Mesenchymal stem cell (in vitro differentiated cells and primary cell): ENCODE measurements at regions not wholly inside any gene's neighbourhood (a gene's known extent, or its start where the extent isn't known, plus 50 kb on each side); places are given as distances from the start of the nearest gene placed in this dataset.

Experiments
- DNase-seq: peaks from one replicate; pipeline ENCODE4 v3.0.0-alpha.2; 2013
- H2AFZ ChIP-seq: one replicate; pipeline ENCODE4 v1.6.1; 2013; ENCODE audit warnings: low read depth, mild to moderate bottlenecking, control low read depth, inconsistent platforms, low read length, moderate library complexity
- H2AK5ac ChIP-seq: 2 replicates; pipeline ENCODE4 v1.6.1; 2013; ENCODE audit warnings: low read length, moderate library complexity, mild to moderate bottlenecking, inconsistent platforms; ENCODE audit not compliant: severe bottlenecking
- H2BK120ac ChIP-seq: one replicate; pipeline ENCODE4 v1.6.1; 2013; ENCODE audit warnings: low read depth, mild to moderate bottlenecking, inconsistent platforms, low read length, moderate library complexity
- H2BK12ac ChIP-seq, 2 experiments: one replicate each; pipeline ENCODE4 v1.6.1; 2013; ENCODE audit warnings: inconsistent platforms in 2 of 2, low read length in 2 of 2, mild to moderate bottlenecking in 2 of 2, moderate library complexity in 2 of 2, control low read depth in 1 of 2
- H2BK15ac ChIP-seq: one replicate; pipeline ENCODE4 v1.6.1; 2013; ENCODE audit warnings: mild to moderate bottlenecking, low read depth, inconsistent platforms; ENCODE audit not compliant: poor library complexity, severe bottlenecking
- H2BK5ac ChIP-seq: 2 replicates; pipeline ENCODE4 v1.6.1; 2013; ENCODE audit warnings: low read depth, mild to moderate bottlenecking, low read length, control low read depth, inconsistent platforms; ENCODE audit not compliant: poor library complexity, severe bottlenecking
- H3K14ac ChIP-seq, 2 experiments: one replicate each; pipeline ENCODE4 v1.6.1; 2013; ENCODE audit warnings: inconsistent platforms in 2 of 2, low read length in 2 of 2, control low read depth in 1 of 2, mild to moderate bottlenecking in 1 of 2, moderate library complexity in 1 of 2
- H3K18ac ChIP-seq, 2 experiments: one replicate each; pipeline ENCODE4 v1.6.1; 2013; ENCODE audit warnings: inconsistent platforms in 2 of 2, low read length in 2 of 2, control low read depth in 1 of 2, low read depth in 1 of 2, mild to moderate bottlenecking in 1 of 2
- H3K23ac ChIP-seq, 2 experiments: one replicate each; pipeline ENCODE4 v1.6.1; 2013; ENCODE audit warnings: inconsistent platforms in 2 of 2, low read length in 2 of 2, mild to moderate bottlenecking in 2 of 2, moderate library complexity in 2 of 2, control low read depth in 1 of 2
- H3K27ac ChIP-seq: 2 replicates; pipeline ENCODE4 v1.5.1; 2013; ENCODE audit warnings: mild to moderate bottlenecking, moderate library complexity, low read length, control low read depth, inconsistent platforms; ENCODE audit not compliant: poor library complexity, severe bottlenecking
- H3K27me3 ChIP-seq, 2 experiments: 2 replicates each; pipeline versions ENCODE4 v1.6.1 to v1.7.0; 2013; ENCODE audit warnings: low read length in 2 of 2, mild to moderate bottlenecking in 2 of 2, moderate library complexity in 2 of 2, control low read depth in 1 of 2, inconsistent platforms in 1 of 2; ENCODE audit not compliant: control insufficient read depth in 1 of 2, insufficient read depth in 1 of 2
- H3K36me3 ChIP-seq, 2 experiments: 2 replicates each; pipeline versions ENCODE4 v1.6.1 to v1.7.0; 2013; ENCODE audit warnings: low read length in 2 of 2, control low read depth in 1 of 2, inconsistent platforms in 1 of 2, low read depth in 1 of 2, mild to moderate bottlenecking in 1 of 2; ENCODE audit not compliant: insufficient read depth in 2 of 2, control insufficient read depth in 1 of 2
- H3K4ac ChIP-seq, 2 experiments: one replicate each; pipeline ENCODE4 v1.6.1; 2013; ENCODE audit warnings: inconsistent platforms in 2 of 2, low read length in 2 of 2, mild to moderate bottlenecking in 2 of 2, moderate library complexity in 2 of 2, control low read depth in 1 of 2, low read depth in 1 of 2
- H3K4me1 ChIP-seq: 2 replicates; pipeline ENCODE4 v1.6.1; 2013; ENCODE audit warnings: low read depth, low read length, control low read depth; ENCODE audit not compliant: control insufficient read depth, insufficient read depth
- H3K4me2 ChIP-seq: 2 replicates; pipeline ENCODE4 v1.6.1; 2013; ENCODE audit warnings: low read length, mild to moderate bottlenecking, inconsistent platforms; ENCODE audit not compliant: poor library complexity, severe bottlenecking
- H3K4me3 ChIP-seq, 2 experiments: 2 replicates each; pipeline versions ENCODE4 v1.5.1 to v1.7.0; 2013; ENCODE audit warnings: low read length in 2 of 2, mild to moderate bottlenecking in 2 of 2, control low read depth in 1 of 2, low read depth in 1 of 2; ENCODE audit not compliant: insufficient read depth in 1 of 2
- H3K79me1 ChIP-seq: replicated peaks from 2 replicates; pipeline ENCODE4 v1.6.1; 2013; ENCODE audit warnings: mild to moderate bottlenecking, control low read depth, low read length, inconsistent platforms; ENCODE audit not compliant: poor library complexity, severe bottlenecking
- H3K9ac ChIP-seq: 2 replicates; pipeline ENCODE4 v1.7.0; 2013; ENCODE audit warnings: mild to moderate bottlenecking, low read length, moderate library complexity
- H3K9me3 ChIP-seq: 2 replicates; pipeline ENCODE4 v1.7.0; 2013; ENCODE audit warnings: mild to moderate bottlenecking, low read length; ENCODE audit not compliant: control insufficient read depth
- H4K8ac ChIP-seq: one replicate; pipeline ENCODE4 v1.6.1; 2013; ENCODE audit warnings: inconsistent platforms, mild to moderate bottlenecking, low read length, moderate library complexity
- H4K91ac ChIP-seq: one replicate; pipeline ENCODE4 v1.6.1; 2013; ENCODE audit warnings: mild to moderate bottlenecking, low read length, inconsistent platforms
- WGBS: methylation state at CpG from one replicate; pipeline ENCODE4 v1.1.7; 2013; ENCODE audit warnings: mixed read lengths; 5-methylcytosine and 5-hydroxymethylcytosine counted together

DNA sequence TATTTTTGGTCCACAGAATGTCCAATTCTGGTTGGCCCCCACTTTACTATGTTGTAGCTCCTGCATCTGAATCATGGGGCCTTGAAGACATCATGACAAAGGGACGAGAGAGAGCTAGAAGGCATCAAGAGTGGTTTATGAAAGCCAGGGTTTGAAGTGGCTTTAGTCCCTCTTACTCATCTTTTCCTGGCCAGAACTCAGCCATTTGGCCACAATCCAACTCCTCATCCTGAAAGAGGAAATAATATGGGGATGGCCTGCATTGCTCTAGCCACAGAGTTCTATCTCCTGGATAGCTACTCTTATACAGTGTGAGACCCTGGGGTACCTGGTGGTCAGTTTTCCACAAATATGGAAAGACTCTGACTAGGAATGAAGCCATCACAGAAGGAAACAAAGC is 418.9 kb downstream of the XPNPEP1 start:
- DNase-seq = no peak
- Histone ChIP-seq H3K27me3 (no peaks in the 10 kb centered on the region), H3K4me1 (no peaks in the 10 kb centered on the region), H2BK12ac (no peak overlapping the region), H2BK5ac (no peak overlapping the region), H4K91ac (no peak overlapping the region), H3K4me3 (no peak overlapping the region), H3K27ac (no peak overlapping the region), H2AFZ (no peak overlapping the region), H2BK120ac (no peak overlapping the region), H3K9me3 (peaks cover 16% of the 10 kb centered on the region), H3K79me1 (no peaks in the 10 kb centered on the region), H3K4me2 (no peak overlapping the region), H3K18ac (no peak overlapping the region), H2AK5ac (no peak overlapping the region), H3K36me3 (no peaks in the 10 kb centered on the region), H3K23ac (no peak overlapping the region), H4K8ac (no peak overlapping the region), H3K4ac (no peak overlapping the region), H2BK15ac (no peak overlapping the region), H3K9ac (no peak overlapping the region), H3K14ac (no peak overlapping the region)
- no CpG with 5 or more reads among the region's 1 CpG for WGBS

DNA sequence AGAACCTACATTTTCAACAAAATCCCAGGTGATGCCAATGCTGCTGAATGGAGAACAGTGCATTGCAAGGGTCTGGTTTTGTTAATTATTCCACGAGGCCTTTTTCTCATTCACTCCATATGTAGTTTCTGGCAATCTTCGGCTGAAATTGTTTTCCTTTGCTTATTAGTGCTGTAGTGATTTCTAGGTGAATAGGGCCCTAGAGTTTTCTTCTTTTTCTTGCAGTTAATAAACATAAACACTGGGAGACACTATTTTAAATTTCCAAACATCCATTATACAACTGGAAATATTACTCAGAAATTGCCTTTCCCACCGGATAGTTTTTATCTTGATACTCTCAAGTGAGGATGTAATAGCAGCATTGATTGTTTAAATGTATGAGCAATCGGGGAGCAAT is 435.6 kb downstream of the XPNPEP1 start:
- no peaks in the 10 kb centered on the region for H3K79me1 ChIP-seq
- no peak overlapping the region for H3K14ac ChIP-seq
- no peak overlapping the region for H2BK5ac ChIP-seq
- H3K18ac ChIP-seq = no peak overlapping the region
- H2AFZ ChIP-seq = no peak overlapping the region
- H2AK5ac ChIP-seq = no peak overlapping the region
- H3K9me3 ChIP-seq = peaks cover 11% of the 10 kb centered on the region
- H4K8ac ChIP-seq = no peak overlapping the region
- no peaks in the 10 kb centered on the region for H3K4me1 ChIP-seq
- H3K4me2 ChIP-seq = no peak overlapping the region
- H3K36me3 ChIP-seq = no peaks in the 10 kb centered on the region
- H2BK12ac ChIP-seq = no peak overlapping the region
- H3K4me3 ChIP-seq = no peak overlapping the region
- no peak overlapping the region for H4K91ac ChIP-seq
- no peak overlapping the region for H2BK15ac ChIP-seq
- H3K9ac ChIP-seq = no peak overlapping the region
- no peak overlapping the region for H3K27ac ChIP-seq
- H3K27me3 ChIP-seq = no peaks in the 10 kb centered on the region
- WGBS = 95% methylated on average over 3 of the region's 4 CpGs
- DNase-seq = no peak
- H2BK120ac ChIP-seq = no peak overlapping the region
- no peak overlapping the region for H3K23ac ChIP-seq
- no peak overlapping the region for H3K4ac ChIP-seq

DNA sequence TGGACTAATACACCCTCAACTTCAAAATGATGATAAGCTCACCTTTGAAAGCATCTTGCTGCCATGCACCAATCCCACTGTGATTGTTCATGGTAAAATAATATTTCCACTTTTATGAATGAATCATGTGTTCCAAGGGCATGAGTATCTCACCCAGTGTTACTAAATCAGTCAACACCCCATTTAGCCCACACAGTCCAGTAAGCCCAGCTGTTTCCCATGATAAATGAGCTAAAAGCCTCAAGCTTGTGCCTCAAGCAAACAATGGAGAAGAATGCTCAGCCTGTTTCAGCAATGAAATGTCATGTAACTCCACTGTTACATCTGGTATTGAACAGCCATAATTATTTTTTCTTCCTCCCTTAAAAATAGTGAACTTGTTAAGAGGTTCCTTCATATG is 442.5 kb downstream of the XPNPEP1 start:
- Histone ChIP-seq H3K18ac (no peak overlapping the region), H3K4ac (no peak overlapping the region), H3K4me3 (no peak overlapping the region), H4K8ac (no peak overlapping the region), H3K36me3 (no peaks in the 10 kb centered on the region), H3K79me1 (no peaks in the 10 kb centered on the region), H3K4me2 (no peak overlapping the region), H4K91ac (no peak overlapping the region), H3K14ac (no peak overlapping the region), H3K9me3 (no peaks in the 10 kb centered on the region), H3K27me3 (no peaks in the 10 kb centered on the region), H2BK12ac (no peak overlapping the region), H2AFZ (no peak overlapping the region), H3K23ac (no peak overlapping the region), H2BK5ac (no peak overlapping the region), H2AK5ac (no peak overlapping the region), H3K27ac (no peak overlapping the region), H2BK120ac (no peak overlapping the region), H3K4me1 (no peaks in the 10 kb centered on the region), H2BK15ac (no peak overlapping the region), H3K9ac (no peak overlapping the region)
- DNase-seq = no peak

DNA sequence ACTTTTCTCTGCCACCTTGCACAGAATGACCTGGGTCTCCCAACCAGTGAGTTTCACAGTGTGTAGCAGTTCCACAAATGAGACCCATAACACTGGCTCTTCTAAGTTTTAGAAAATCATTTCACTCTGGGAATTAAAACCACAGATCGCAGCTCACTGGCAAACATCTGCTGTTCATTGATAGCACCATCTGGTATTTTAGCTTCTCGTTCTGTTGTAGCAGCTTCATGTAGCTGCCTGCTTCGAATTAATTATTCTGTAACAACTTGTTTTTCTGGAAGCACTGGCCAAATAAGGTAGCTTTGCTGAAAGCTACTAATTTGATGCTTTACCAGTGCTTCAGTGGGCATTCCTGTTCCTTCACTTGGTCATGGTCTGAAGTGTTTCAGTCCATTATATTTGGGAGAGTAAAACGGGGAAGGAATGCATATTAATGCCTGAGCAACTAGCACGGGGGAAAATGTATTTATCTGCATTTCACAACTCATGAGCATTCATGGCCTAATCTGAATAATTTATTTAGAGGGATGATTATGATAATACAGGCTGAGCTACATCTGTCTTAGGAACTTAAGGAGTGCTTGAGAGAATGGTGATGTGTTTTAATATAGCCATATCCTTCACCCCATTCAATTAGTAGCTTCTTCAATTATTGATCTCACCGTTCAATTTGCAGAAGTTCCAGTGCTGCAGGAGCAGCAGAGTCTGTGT is 447.4 kb downstream of the XPNPEP1 start:
- Histone ChIP-seq H3K9ac (no peak overlapping the region), H2BK12ac (no peak overlapping the region), H2BK120ac (no peak overlapping the region), H3K9me3 (no peaks in the 10 kb centered on the region), H2AFZ (no peak overlapping the region), H4K8ac (no peak overlapping the region), H3K27me3 (no peaks in the 10 kb centered on the region), H2AK5ac (no peak overlapping the region), H2BK15ac (no peak overlapping the region), H2BK5ac (no peak overlapping the region), H4K91ac (no peak overlapping the region), H3K4me1 (no peaks in the 10 kb centered on the region), H3K27ac (no peak overlapping the region), H3K4me2 (no peak overlapping the region), H3K18ac (no peak overlapping the region), H3K79me1 (no peaks in the 10 kb centered on the region), H3K23ac (no peak overlapping the region), H3K14ac (no peak overlapping the region), H3K4ac (no peak overlapping the region), H3K4me3 (no peak overlapping the region), H3K36me3 (no peaks in the 10 kb centered on the region)
- WGBS = 65% methylated on average over 5 of the region's 6 CpGs
- DNase-seq = no peak
